ENCODE measurements at regions not wholly inside any gene's neighbourhood (a gene's known extent, or its start where the extent isn't known, plus 50 kb on each side); places are given as distances from the start of the nearest gene placed in this dataset.

DNA sequence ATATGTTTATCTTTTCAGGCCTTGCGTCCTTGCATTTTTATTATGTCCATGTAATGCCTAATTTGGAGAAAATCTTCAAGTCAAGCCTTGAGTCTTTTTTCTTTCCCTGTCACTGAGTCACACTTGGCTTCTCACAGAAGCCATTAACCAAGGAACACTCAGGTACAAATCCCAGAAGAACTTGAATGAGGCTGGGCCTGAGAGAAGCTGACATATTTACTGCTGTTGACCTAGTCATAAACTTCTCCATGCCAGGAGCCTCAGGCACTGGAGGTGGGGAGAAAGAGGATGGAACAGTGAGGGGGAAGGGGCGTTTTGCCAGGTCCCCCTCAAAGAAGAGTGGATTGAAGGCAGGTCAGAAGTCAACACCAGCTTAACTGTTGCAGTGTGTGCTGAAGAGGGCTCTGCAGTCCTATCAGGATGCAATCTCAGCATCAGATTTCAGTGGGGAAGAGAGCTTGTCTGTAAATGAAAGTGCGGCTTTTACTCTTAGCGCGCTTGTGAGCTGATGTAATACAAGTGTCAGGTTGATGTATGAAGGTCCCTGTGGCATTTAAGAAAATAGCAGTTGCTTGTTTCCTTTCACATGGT lies 526.0 kb downstream of the ETS1 start:
- H3K36me3 ChIP-seq: no peaks in the 10 kb centered on the region
- DNase-seq (peak in 1 of 4 donors; percentile 3), ATAC-seq (no peak)
- no peaks in the 10 kb centered on the region for H3K27me3 ChIP-seq
- intact Hi-C loops (cut with DNase I): no loop called here
- no peaks in the 10 kb centered on the region for H3K9me3 ChIP-seq
- H3K4me1 ChIP-seq: no peaks in the 10 kb centered on the region
- H3K4me3 ChIP-seq: no peak overlapping the region
- no peak for TF ChIP-seq CTCF (IDR thresholded peaks at IDR 0.05)
- no peak overlapping the region for H3K27ac ChIP-seq

GRCh38 chr11:128058580-128059208 lies 528.7 kb downstream of the ETS1 start:
- ATAC-seq: no peak
- Histone ChIP-seq H3K4me1 (peaks cover 0 to 5% of the 10 kb centered on the region in 2 donors), H3K27me3 (no peaks in the 10 kb centered on the region), H3K4me3 (no peak overlapping the region), H3K36me3 (no peaks in the 10 kb centered on the region), H3K27ac (no peak overlapping the region), H3K9me3 (no peaks in the 10 kb centered on the region)
- intact Hi-C loops (cut with DNase I): no loop called here
- no peak for TF ChIP-seq CTCF (IDR thresholded peaks at IDR 0.05)
- DNase-seq: no peak

DNA sequence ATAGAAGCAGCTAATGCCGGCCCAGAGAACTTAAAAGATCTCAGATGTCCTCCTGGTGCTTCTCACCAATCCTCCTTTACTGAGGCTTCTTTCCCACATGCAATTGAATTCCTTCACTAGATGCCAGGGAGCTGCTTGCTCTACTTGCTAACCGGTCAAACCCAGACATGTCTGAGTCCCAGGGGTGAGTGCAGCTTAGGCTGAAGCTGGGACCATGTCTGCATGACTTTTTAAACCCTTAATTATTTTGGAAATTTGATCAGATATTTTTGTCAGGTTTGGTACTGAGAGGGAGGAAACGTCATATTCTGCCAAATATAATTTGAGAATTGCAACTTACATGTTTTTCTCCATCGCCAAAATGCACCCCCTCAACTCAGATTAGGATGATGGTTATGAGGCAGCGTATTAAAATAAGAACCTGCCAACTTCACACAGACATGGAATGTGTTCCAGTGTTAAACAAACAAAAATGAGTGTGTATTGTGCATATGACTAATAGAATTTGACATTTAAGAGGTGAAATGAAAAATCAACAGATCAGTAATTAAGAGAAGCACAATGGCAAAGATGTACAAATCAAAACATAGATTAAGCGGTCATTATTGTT lies 529.5 kb downstream of the ETS1 start:
- no peaks in the 10 kb centered on the region for H3K36me3 ChIP-seq
- ATAC-seq: peak; percentile 25
- no peak overlapping the region for H3K4me3 ChIP-seq
- TF ChIP-seq CTCF (IDR thresholded peaks at IDR 0.05): no peak
- no peaks in the 10 kb centered on the region for H3K27me3 ChIP-seq
- no peak overlapping the region for H3K27ac ChIP-seq
- no peaks in the 10 kb centered on the region for H3K9me3 ChIP-seq
- no peak for DNase-seq
- H3K4me1 ChIP-seq: peaks cover 0 to 13% of the 10 kb centered on the region in 2 donors
- intact Hi-C loops (cut with DNase I): no loop called here

- Histone ChIP-seq H3K27ac (no peak overlapping the region), H3K4me1 (peaks cover 0 to 27% of the 10 kb centered on the region in 2 donors), H3K27me3 (no peaks in the 10 kb centered on the region), H3K9me3 (no peaks in the 10 kb centered on the region), H3K4me3 (no peak overlapping the region), H3K36me3 (no peaks in the 10 kb centered on the region)
- intact Hi-C loops (cut with DNase I): no loop called here
- TF ChIP-seq CTCF (IDR thresholded peaks at IDR 0.05): no peak
- ATAC-seq (no peak), DNase-seq (no peak)
These were observed 531.7 kb downstream of the ETS1 start for GRCh38 chr11:128055576-128056217.
